ENCODE measurements at regions not wholly inside any gene's neighbourhood (a gene's known extent, or its start where the extent isn't known, plus 50 kb on each side); places are given as distances from the start of the nearest gene placed in this dataset.
A peak's percentile ranks its signal among the peaks of the same experiment; 100 is the strongest.

- no peaks in the 10 kb centered on the region for H3K4me1 Mint-ChIP-seq (ENCODE audit: low read depth)
- peaks cover 2 to 4% of the 10 kb centered on the region in 2 donors for H3K9me3 Mint-ChIP-seq
- no peak overlapping the region for H3K27ac Mint-ChIP-seq
- DNase-seq (no peak), ATAC-seq (replicated peaks in 1 of 2) (no peak)
- H3K4me3 Mint-ChIP-seq: no peak overlapping the region
- H3K36me3 Mint-ChIP-seq (ENCODE audit: insufficient read depth in 2 of 2): peaks cover 0 to 2% of the 10 kb centered on the region in 2 donors
- no peaks in the 10 kb centered on the region for H3K27me3 Mint-ChIP-seq (ENCODE audit: low read depth)
Measured at GRCh38 chr1:4324525-4324924, 329.9 kb upstream of the AJAP1 start.

DNA sequence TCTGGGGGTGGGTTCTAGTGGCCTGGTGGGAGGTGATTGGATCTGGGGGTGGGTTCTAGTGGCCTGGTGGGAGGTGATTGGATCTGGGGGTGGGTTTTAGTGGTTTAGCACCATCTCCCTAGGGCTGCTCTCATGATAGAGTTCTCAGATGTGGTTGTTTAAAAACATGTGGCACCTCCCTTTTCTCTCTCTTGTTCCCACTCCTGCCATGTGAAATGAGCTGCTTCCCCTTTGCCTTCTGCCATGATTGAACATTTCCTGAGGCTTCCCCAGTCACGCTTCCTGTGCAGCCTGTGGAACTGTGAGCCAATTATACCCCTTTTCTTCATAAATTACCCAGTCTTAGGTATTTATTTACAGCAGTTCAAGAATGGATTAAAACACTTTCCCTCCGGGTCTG lies 327.3 kb upstream of the AJAP1 start:
- Mint-ChIP-seq H3K4me1 (ENCODE audit: low read depth) (no peaks in the 10 kb centered on the region), H3K4me3 (no peak overlapping the region), H3K27me3 (ENCODE audit: low read depth) (peaks cover 6% of the 10 kb centered on the region), H3K27ac (no peak overlapping the region), H3K36me3 (ENCODE audit: insufficient read depth in 2 of 2) (no peaks in the 10 kb centered on the region), H3K9me3 (no peaks in the 10 kb centered on the region)
- ATAC-seq (replicated peaks in 1 of 2) (no peak), DNase-seq (no peak)

GRCh38 chr1:4328402-4329071 lies 325.9 kb upstream of the AJAP1 start:
- H3K4me1 Mint-ChIP-seq (ENCODE audit: low read depth): no peaks in the 10 kb centered on the region
- DNase-seq (no peak), ATAC-seq (replicated peaks in 1 of 2) (no peak)
- H3K9me3 Mint-ChIP-seq: peaks cover 1 to 2% of the 10 kb centered on the region in 2 donors
- H3K36me3 Mint-ChIP-seq (ENCODE audit: insufficient read depth in 2 of 2): no peaks in the 10 kb centered on the region
- H3K4me3 Mint-ChIP-seq: no peak overlapping the region
- H3K27me3 Mint-ChIP-seq (ENCODE audit: low read depth): peaks cover 6% of the 10 kb centered on the region
- H3K27ac Mint-ChIP-seq: no peak overlapping the region

DNA sequence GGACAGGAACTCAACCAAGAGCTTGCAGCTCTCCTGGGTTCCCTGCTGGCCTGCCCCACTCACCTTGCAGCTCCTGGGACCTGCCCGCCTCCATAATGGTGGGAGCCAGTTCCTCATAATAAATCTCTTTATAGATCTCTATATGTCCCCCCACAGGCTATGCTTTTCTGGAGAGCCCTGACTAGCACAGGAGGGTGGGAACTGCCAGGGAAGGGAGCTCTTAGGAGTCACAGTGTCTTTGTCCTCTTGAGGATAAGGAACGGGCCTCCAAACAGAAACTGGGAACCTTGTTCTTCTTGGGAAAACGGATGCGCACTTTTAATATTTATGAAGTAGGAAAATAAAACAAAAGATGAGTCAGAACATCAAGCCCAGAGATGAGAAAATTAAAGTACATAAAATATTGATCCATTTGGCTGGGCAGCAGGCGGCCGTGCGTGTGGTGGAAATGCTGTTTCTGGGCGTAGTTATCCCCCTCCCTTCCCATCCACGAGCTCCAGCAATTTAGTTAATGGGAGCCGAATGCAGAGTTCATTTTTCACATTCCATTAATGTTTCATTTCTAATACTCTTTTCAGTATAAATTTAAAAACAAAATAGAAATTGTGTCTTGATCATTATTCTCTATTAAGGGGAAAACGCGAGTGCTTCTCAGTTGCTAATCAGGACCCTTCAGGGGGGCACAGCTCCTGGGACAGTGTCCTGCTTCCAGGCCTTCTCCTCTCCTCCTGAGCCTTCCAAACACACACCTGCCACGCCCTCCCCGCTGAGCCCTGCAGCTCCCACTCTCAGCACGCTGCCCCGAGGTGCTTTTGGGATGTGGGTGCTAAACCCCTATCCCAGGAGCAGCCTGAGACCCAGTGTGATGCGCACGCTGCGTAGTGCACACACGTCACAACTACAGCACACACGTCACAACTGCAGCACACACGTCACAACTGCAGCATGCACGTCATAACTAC lies 323.3 kb upstream of the AJAP1 start:
- no peaks in the 10 kb centered on the region for H3K36me3 Mint-ChIP-seq (ENCODE audit: insufficient read depth in 2 of 2)
- no peak overlapping the region for H3K4me3 Mint-ChIP-seq
- peaks cover 3% of the 10 kb centered on the region in 2 donors for H3K9me3 Mint-ChIP-seq
- ATAC-seq (replicated peaks in 1 of 2): no peak
- H3K4me1 Mint-ChIP-seq (ENCODE audit: low read depth): no peaks in the 10 kb centered on the region
- no peak for DNase-seq
- H3K27me3 Mint-ChIP-seq (ENCODE audit: low read depth): peaks cover 6% of the 10 kb centered on the region
- no peak overlapping the region for H3K27ac Mint-ChIP-seq

- no peak for ATAC-seq (replicated peaks in 1 of 2)
- Mint-ChIP-seq H3K27ac (no peak overlapping the region), H3K4me3 (no peak overlapping the region), H3K9me3 (peaks cover 7% of the 10 kb centered on the region in 2 donors), H3K36me3 (ENCODE audit: insufficient read depth in 2 of 2) (peaks cover 0 to 4% of the 10 kb centered on the region in 2 donors), H3K27me3 (ENCODE audit: low read depth) (peaks cover 6% of the 10 kb centered on the region), H3K4me1 (ENCODE audit: low read depth) (no peaks in the 10 kb centered on the region)
- no peak for DNase-seq
Measured at GRCh38 chr1:4331767-4332163, 322.6 kb upstream of the AJAP1 start.

DNA sequence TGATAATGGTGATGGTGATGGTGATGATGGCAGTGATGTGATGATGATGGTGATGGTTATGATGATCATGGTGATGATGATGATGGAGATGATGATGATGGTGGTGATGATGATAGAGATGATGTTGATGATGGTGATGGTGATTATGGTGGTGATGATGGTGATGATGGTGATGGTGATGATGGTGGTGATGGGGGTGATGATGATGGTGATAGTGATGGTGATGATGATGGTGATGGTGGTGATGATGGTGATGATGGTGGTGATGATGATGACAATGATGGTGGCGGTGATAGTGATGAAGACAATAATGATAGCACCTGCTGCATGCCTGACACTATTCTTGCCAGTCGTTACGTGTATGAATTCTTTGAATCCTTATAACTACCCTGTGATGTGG lies 317.9 kb upstream of the AJAP1 start:
- H3K36me3 Mint-ChIP-seq (ENCODE audit: insufficient read depth in 2 of 2): peaks cover 0 to 4% of the 10 kb centered on the region in 2 donors
- H3K27me3 Mint-ChIP-seq (ENCODE audit: low read depth): peaks cover 11% of the 10 kb centered on the region
- DNase-seq (no peak), ATAC-seq (replicated peaks in 1 of 2) (no peak)
- H3K9me3 Mint-ChIP-seq: peaks cover 7% of the 10 kb centered on the region in 2 donors
- no peaks in the 10 kb centered on the region for H3K4me1 Mint-ChIP-seq (ENCODE audit: low read depth)
- H3K27ac Mint-ChIP-seq: no peak overlapping the region
- no peak overlapping the region for H3K4me3 Mint-ChIP-seq

GRCh38 chr1:4341421-4341820 lies 313.0 kb upstream of the AJAP1 start:
- Mint-ChIP-seq H3K4me3 (no peak overlapping the region), H3K4me1 (ENCODE audit: low read depth) (peaks cover 4% of the 10 kb centered on the region), H3K9me3 (peaks cover 2% of the 10 kb centered on the region in 2 donors), H3K27ac (no peak overlapping the region), H3K27me3 (ENCODE audit: low read depth) (peaks cover 6% of the 10 kb centered on the region), H3K36me3 (ENCODE audit: insufficient read depth in 2 of 2) (peaks cover 0 to 2% of the 10 kb centered on the region in 2 donors)
- no peak for ATAC-seq (replicated peaks in 1 of 2)
- no peak for DNase-seq

DNA sequence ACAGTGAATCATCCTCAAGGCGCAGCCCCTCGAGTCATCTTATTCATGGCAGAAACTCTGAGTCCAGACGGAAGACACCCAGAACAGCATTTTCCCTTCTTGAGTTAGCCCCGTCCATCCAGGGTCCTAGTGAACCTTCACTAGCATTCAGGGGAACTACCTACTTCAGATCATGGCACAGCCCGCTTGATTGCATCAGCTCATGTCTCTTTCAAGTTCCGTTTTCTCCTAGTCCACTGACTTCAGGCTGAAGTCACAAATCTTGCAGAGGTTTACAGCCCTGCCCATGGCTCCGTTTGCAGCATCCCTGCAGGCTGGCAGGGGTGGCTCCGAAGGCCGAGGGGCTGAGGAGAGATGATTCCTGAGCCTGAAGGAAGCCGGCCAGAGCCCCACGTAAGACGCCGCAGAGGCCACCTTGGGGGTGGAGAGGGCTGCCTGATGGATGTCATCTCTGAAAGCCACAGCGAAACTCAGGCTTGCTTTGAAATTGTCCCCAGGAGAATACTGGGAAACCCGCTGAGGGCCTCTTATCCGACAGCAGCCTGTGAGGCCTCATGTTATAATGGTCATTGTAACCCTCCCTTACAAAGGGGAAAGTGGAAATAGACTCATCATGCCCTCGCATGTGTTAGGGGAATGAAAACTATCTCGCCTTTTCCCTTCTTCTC lies 310.2 kb upstream of the AJAP1 start:
- DNase-seq (no peak), ATAC-seq (replicated peaks in 1 of 2) (no peak)
- Mint-ChIP-seq H3K4me3 (peak overlapping the region; percentile 17 to 23), H3K4me1 (ENCODE audit: low read depth) (peaks cover 4% of the 10 kb centered on the region), H3K27ac (peak overlapping the region; percentile 40), H3K9me3 (no peaks in the 10 kb centered on the region), H3K36me3 (ENCODE audit: insufficient read depth in 2 of 2) (no peaks in the 10 kb centered on the region), H3K27me3 (ENCODE audit: low read depth) (peaks cover 6% of the 10 kb centered on the region)

- Mint-ChIP-seq H3K9me3 (no peaks in the 10 kb centered on the region), H3K36me3 (ENCODE audit: insufficient read depth in 2 of 2) (no peaks in the 10 kb centered on the region), H3K4me1 (ENCODE audit: low read depth) (peaks cover 4% of the 10 kb centered on the region), H3K27ac (no peak overlapping the region), H3K27me3 (ENCODE audit: low read depth) (peaks cover 1% of the 10 kb centered on the region), H3K4me3 (no peak overlapping the region)
- no peak for ATAC-seq (replicated peaks in 1 of 2)
- DNase-seq: no peak
Measured at GRCh38 chr1:4345094-4345493, 309.3 kb upstream of the AJAP1 start.

GRCh38 chr1:4346131-4346530 lies 308.3 kb upstream of the AJAP1 start:
- Mint-ChIP-seq H3K27me3 (ENCODE audit: low read depth) (no peaks in the 10 kb centered on the region), H3K4me1 (ENCODE audit: low read depth) (peaks cover 4% of the 10 kb centered on the region), H3K9me3 (no peaks in the 10 kb centered on the region), H3K4me3 (no peak overlapping the region), H3K36me3 (ENCODE audit: insufficient read depth in 2 of 2) (no peaks in the 10 kb centered on the region), H3K27ac (no peak overlapping the region)
- DNase-seq (no peak), ATAC-seq (replicated peaks in 1 of 2) (no peak)

DNA sequence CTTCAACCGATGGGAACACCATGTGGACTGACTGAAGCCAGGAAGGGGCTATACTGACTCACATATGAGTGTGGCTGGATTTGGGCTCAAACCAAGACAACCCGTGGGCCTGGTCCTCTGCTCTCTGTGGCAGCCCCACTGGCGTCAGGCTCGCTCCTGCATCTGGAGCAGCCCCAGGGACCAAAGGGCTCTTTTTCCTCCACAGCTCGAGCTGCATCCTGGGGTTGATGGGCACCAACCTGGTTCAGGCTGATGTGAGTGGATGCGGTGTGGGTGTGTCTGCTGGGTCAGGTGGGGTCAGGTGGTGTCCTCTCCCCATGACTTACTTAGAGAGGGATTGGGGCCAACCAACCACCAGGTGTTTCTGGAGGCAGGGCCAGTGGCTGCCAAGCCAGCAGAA lies 303.0 kb upstream of the AJAP1 start:
- Mint-ChIP-seq H3K9me3 (no peaks in the 10 kb centered on the region), H3K27ac (no peak overlapping the region), H3K4me1 (ENCODE audit: low read depth) (no peaks in the 10 kb centered on the region), H3K27me3 (ENCODE audit: low read depth) (no peaks in the 10 kb centered on the region), H3K4me3 (no peak overlapping the region), H3K36me3 (ENCODE audit: insufficient read depth in 2 of 2) (no peaks in the 10 kb centered on the region)
- no peak for DNase-seq
- ATAC-seq (replicated peaks in 1 of 2): no peak

DNA sequence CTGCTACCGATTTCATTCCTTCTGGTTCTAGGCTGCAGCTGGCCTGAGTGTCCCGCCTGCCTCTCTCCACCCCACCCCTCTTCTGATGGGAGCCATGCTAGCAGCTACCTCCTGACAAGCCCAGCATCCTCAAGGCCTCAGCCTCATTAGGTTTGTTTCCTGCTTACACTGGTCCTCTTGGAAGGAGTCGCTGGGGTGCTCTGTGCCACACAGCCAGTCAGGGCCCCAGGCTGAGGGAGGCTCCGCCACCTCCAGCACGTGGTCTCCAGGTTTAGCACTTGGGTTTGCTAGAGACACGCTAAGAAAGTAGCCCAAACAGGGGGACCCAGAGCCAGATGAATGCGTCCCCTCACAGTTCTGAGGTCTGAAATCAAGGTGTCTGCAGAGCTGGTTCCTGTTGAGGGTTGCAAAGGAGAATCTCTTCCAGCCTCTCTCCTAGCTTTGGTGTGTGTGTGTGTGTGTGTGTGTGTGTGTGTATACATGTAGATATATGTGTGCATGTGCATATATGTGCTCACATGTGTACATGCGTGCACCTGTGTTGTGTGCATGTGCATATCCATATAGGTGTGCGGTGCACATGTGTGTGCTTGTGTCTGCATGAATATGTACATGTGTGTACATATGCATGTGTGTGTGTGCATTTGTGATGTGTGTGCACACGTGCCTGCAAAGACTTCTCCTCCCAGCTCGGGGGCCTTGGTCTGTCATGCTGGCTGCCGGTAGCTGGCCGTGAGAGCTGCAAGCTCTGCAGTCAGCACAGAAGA lies 301.1 kb upstream of the AJAP1 start:
- H3K27ac Mint-ChIP-seq: no peak overlapping the region
- H3K27me3 Mint-ChIP-seq (ENCODE audit: low read depth): no peaks in the 10 kb centered on the region
- H3K4me1 Mint-ChIP-seq (ENCODE audit: low read depth): no peaks in the 10 kb centered on the region
- no peak for ATAC-seq (replicated peaks in 1 of 2)
- H3K9me3 Mint-ChIP-seq: no peaks in the 10 kb centered on the region
- no peak for DNase-seq
- no peaks in the 10 kb centered on the region for H3K36me3 Mint-ChIP-seq (ENCODE audit: insufficient read depth in 2 of 2)
- H3K4me3 Mint-ChIP-seq: no peak overlapping the region

All from activated T-cell treated with anti-CD3 and anti-CD28 coated beads, Interleukin-2, amount 50 U/mL, for 72 hours (primary cell).